ENCODE measurements at regions not wholly inside any gene's neighbourhood (a gene's known extent, or its start where the extent isn't known, plus 50 kb on each side); places are given as distances from the start of the nearest gene placed in this dataset.
A peak's percentile ranks its signal among the peaks of the same experiment; 100 is the strongest.

DNA sequence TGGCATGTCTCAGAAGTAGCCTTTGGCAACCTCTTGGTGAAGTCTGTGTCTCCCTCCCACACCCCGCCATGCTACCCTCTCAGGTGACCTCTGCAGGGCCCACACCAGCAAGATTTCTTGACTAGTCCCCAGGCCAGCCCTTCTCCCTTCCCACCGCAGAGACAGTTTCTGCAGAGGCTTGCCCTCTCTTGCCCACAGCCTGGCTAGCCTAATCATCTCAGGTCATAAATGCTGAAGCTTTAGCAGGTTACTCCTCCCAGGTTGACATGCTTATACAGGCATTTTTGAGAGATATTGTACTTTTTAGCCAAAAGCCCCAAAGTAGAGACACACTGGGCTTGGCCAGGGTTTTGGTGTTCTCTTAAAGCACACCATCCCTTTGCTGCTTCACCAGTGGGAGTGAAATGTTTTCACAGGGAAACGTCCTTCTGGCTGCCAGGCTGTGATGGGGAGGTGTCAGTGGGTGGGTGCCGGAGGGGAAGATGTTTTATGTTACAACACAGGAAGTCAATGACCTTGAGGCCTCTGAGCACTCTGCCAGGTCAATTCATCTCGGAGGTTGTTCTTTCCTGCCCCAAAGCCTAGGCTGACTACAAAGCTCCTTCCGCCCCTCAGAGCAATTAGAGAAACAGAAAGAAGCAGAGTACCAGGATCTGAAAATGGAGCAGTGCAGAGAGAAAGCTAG, 58.5 kb downstream of the STYXL2 start:
- ChIA-PET CTCF (no interaction called here), POLR2A (ENCODE audit: unreplicated experiment) (no interaction called here)
- H3K27me3 ChIP-seq (ENCODE audit: control insufficient read depth, insufficient read depth, low read length): 0 out of 2 replicates have a peak, but pooled peaks cover 1% of the 10 kb centered on the region
- H3K27ac ChIP-seq (ENCODE audit: insufficient read depth, low read length): no peak overlapping the region
- peak overlapping the region; percentile 30 for H2AK9ac ChIP-seq (replicated peaks; ENCODE audit: low read depth, low read length, poor library complexity)
- no peak overlapping the region for H2BK120ac ChIP-seq (ENCODE audit: low read depth, low read length)
- no peaks in the 10 kb centered on the region for H4K20me1 ChIP-seq (ENCODE audit: insufficient read depth, low read length)
- H2BK5ac ChIP-seq (ENCODE audit: low read depth, low read length, poor library complexity, severe bottlenecking): no peak overlapping the region
- H2BK20ac ChIP-seq (ENCODE audit: low read depth, low read length): no peak overlapping the region
- H3K4me1 ChIP-seq (ENCODE audit: control insufficient read depth, insufficient read depth, low read length): no peaks in the 10 kb centered on the region
- H4K8ac ChIP-seq (ENCODE audit: low read depth in 2 of 2, low read length in 2 of 2): no peak overlapping the region
- H3K4me2 ChIP-seq (ENCODE audit: low read depth, low read length): no peak overlapping the region
- H2AFZ ChIP-seq (replicated peaks; ENCODE audit: low read length, poor library complexity): no peak overlapping the region
- TF ChIP-seq FOS (IDR thresholded peaks at IDR 0.05; ENCODE audit: low read depth, low read length): no peak
- TF ChIP-seq, protein P1, sequence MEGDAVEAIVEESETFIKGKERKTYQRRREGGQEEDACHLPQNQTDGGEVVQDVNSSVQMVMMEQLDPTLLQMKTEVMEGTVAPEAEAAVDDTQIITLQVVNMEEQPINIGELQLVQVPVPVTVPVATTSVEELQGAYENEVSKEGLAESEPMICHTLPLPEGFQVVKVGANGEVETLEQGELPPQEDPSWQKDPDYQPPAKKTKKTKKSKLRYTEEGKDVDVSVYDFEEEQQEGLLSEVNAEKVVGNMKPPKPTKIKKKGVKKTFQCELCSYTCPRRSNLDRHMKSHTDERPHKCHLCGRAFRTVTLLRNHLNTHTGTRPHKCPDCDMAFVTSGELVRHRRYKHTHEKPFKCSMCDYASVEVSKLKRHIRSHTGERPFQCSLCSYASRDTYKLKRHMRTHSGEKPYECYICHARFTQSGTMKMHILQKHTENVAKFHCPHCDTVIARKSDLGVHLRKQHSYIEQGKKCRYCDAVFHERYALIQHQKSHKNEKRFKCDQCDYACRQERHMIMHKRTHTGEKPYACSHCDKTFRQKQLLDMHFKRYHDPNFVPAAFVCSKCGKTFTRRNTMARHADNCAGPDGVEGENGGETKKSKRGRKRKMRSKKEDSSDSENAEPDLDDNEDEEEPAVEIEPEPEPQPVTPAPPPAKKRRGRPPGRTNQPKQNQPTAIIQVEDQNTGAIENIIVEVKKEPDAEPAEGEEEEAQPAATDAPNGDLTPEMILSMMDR (conservative IDR thresholded peaks at IDR 0.05; ENCODE audit: low read depth, low read length): no peak
- dilution Hi-C loops (cut with HindIII; ENCODE audit: low sequenced_read_pairs, unreplicated experiment): no loop called here
- no peak overlapping the region for H4K5ac ChIP-seq (ENCODE audit: low read depth, low read length)
- H3K56ac ChIP-seq (ENCODE audit: extremely low read depth, insufficient read depth, low read length): no peak overlapping the region
- ATAC-seq (ENCODE audit: low read depth) (no peak), DNase-seq (no peak)
- no peak overlapping the region for H2BK15ac ChIP-seq (ENCODE audit: low read depth, low read length)
- WGBS, 2 experiments (ENCODE audit: extremely low coverage in 2 of 2, insufficient read length in 1 of 2): 60% methylated on average over 1 of the region's 6 CpGs; no CpG with 5 or more reads in 1 of the 2 experiments
- H3K79me1 ChIP-seq (ENCODE audit: low read depth in 1 of 2, low read length in 2 of 2): no peaks in the 10 kb centered on the region
- H3K4ac ChIP-seq (ENCODE audit: low read depth, low read length): no peak overlapping the region
- intact Hi-C loops (cut with micrococcal nuclease): no loop called here
- H4K91ac ChIP-seq (ENCODE audit: insufficient read depth, low read depth, low read length): no peak overlapping the region
- no peaks in the 10 kb centered on the region for H3K9me1 ChIP-seq (ENCODE audit: insufficient read depth, low read length)
- in situ Hi-C loops (cut with MboI; ENCODE audit: low sequenced_read_pairs): no loop called here
- H3K18ac ChIP-seq (ENCODE audit: low read depth, low read length): no peak overlapping the region
- H3K4me3 ChIP-seq (ENCODE audit: insufficient read depth, low read depth, low read length): no peak overlapping the region
- H3K9ac ChIP-seq (ENCODE audit: low read depth, low read length): no peak overlapping the region
- H2AK5ac ChIP-seq (ENCODE audit: low read depth, low read length): no peak overlapping the region
- no peaks in the 10 kb centered on the region for H3K36me3 ChIP-seq (ENCODE audit: control insufficient read depth, insufficient read depth, low read length)
- no peak overlapping the region for H3K14ac ChIP-seq (replicated peaks; ENCODE audit: low read depth, low read length)
- no peak overlapping the region for H3K23ac ChIP-seq (ENCODE audit: low read depth, low read length)
- no TSS peak for BruUV-seq (replicated peaks)
- H3K9me3 ChIP-seq (ENCODE audit: control insufficient read depth, insufficient read depth, low read length): no peaks in the 10 kb centered on the region
